ENCODE measurements at regions not wholly inside any gene's neighbourhood (a gene's known extent, or its start where the extent isn't known, plus 50 kb on each side); places are given as distances from the start of the nearest gene placed in this dataset.

DNA sequence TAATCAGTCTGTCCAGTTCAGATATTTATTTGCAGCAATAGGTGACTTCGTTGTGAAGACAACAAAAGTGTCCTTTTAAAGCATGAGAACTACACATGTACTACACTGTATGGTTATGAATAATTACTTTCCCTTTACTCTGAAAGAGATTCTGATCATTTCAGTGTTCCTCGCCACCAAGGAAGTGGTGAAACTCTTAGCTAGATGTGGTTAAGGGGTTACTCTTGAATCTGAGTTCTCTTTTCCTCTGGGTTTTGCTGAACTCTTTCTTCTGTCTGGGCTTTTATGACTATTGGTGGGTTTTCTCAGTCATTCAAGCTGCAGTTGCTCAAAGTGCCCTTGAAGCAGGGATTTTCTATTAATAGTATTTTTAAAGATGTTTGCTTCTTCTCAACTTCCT, 127.9 kb upstream of the SEM1 start:
- Histone ChIP-seq H3K4me1 (no peaks in the 10 kb centered on the region), H3K9me3 (no peaks in the 10 kb centered on the region), H3K36me3 (no peaks in the 10 kb centered on the region), H3K27ac (no peak overlapping the region), H3K27me3 (no peaks in the 10 kb centered on the region), H3K4me3 (no peak overlapping the region)
- no peak for TF ChIP-seq POLR2A (IDR thresholded peaks at IDR 0.05)
- TF ChIP-seq, protein P1, sequence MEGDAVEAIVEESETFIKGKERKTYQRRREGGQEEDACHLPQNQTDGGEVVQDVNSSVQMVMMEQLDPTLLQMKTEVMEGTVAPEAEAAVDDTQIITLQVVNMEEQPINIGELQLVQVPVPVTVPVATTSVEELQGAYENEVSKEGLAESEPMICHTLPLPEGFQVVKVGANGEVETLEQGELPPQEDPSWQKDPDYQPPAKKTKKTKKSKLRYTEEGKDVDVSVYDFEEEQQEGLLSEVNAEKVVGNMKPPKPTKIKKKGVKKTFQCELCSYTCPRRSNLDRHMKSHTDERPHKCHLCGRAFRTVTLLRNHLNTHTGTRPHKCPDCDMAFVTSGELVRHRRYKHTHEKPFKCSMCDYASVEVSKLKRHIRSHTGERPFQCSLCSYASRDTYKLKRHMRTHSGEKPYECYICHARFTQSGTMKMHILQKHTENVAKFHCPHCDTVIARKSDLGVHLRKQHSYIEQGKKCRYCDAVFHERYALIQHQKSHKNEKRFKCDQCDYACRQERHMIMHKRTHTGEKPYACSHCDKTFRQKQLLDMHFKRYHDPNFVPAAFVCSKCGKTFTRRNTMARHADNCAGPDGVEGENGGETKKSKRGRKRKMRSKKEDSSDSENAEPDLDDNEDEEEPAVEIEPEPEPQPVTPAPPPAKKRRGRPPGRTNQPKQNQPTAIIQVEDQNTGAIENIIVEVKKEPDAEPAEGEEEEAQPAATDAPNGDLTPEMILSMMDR (IDR thresholded peaks at IDR 0.05), result no peak
- intact Hi-C loops (cut with DNase I), result no loop called here
- ATAC-seq (peak in 1 of 4 donors; percentile 31), DNase-seq (no peak)
- WGBS (ENCODE audit: insufficient coverage, low coverage, low lambda C conversion rate, missing lambda C conversion rate), result 57% methylated on average over 2 of the region's 2 CpGs

DNA sequence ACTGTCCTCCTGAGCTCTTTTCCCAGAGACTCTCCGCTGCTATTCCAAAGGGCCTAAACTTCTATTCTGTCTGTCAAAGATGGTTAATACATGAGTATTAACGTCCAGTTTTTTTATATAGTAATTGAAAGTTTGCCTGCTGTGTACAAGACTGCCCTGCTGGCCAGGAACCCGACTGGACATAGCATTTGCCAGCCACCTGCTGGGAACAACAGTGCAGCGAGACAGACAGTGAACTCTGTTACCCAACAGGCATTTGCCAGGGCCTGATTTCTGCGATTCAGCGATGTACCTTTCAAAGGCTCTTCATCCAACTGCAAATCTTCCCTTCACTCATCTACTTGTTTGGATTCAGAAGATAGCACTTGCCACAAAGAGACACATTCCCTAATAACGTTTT, 128.8 kb upstream of the SEM1 start:
- 50% methylated on average over 7 of the region's 7 CpGs for WGBS (ENCODE audit: insufficient coverage, low coverage, low lambda C conversion rate, missing lambda C conversion rate)
- no peaks in the 10 kb centered on the region for H3K36me3 ChIP-seq
- no peaks in the 10 kb centered on the region for H3K9me3 ChIP-seq
- peak; percentile 25 to 86 (median 66) for ATAC-seq
- H3K27ac ChIP-seq, result no peak overlapping the region
- TF ChIP-seq, protein P1 (IDR thresholded peaks at IDR 0.05), result peak in 1 of 4 donors; percentile 16
- TF ChIP-seq POLR2A (IDR thresholded peaks at IDR 0.05), result no peak
- no peaks in the 10 kb centered on the region for H3K27me3 ChIP-seq
- no peak overlapping the region for H3K4me3 ChIP-seq
- no peaks in the 10 kb centered on the region for H3K4me1 ChIP-seq
- DNase-seq, result peak in 1 of 3 donors; percentile 45
- intact Hi-C loops (cut with DNase I), result no loop called here

GRCh38 chr7:96855139-96855538, 145.5 kb upstream of the SEM1 start:
- H3K4me3 ChIP-seq, result no peak overlapping the region
- H3K36me3 ChIP-seq, result no peaks in the 10 kb centered on the region
- H3K4me1 ChIP-seq, result no peaks in the 10 kb centered on the region
- ATAC-seq, result no peak
- H3K27ac ChIP-seq, result no peak overlapping the region
- no peak for DNase-seq
- no peak for TF ChIP-seq POLR2A (IDR thresholded peaks at IDR 0.05)
- TF ChIP-seq, protein P1 (IDR thresholded peaks at IDR 0.05), result no peak
- intact Hi-C loops (cut with DNase I), result no loop called here
- H3K27me3 ChIP-seq, result no peaks in the 10 kb centered on the region
- H3K9me3 ChIP-seq, result no peaks in the 10 kb centered on the region

DNA sequence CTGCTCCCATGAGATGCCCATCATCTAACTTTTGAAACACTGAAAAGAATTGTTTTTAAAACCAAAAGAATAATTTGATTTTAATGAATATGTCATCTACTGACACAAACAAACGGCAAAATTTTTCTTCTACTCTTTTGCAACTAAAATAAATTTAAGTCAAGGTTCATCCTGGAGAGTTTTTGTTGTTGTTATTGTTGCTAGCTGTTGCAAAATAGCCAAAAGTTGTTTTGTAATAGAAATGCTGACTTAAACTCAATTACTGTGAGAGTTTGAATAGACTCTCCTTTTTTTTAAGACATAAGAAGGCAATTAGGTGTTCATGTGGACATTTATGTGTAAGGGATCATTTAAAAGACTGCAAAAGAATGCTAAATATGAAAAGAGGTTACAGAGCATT, 146.0 kb upstream of the SEM1 start:
- WGBS (ENCODE audit: insufficient coverage, low coverage, low lambda C conversion rate, missing lambda C conversion rate), result 24% methylated on average over 1 of the region's 1 CpG
- no peak for ATAC-seq

More for the DNA sequence above, 146.0 kb upstream of the SEM1 start:
- Histone ChIP-seq H3K9me3 (no peaks in the 10 kb centered on the region), H3K4me1 (no peaks in the 10 kb centered on the region), H3K36me3 (no peaks in the 10 kb centered on the region), H3K27me3 (no peaks in the 10 kb centered on the region), H3K27ac (no peak overlapping the region), H3K4me3 (no peak overlapping the region)
- no peak for TF ChIP-seq POLR2A (IDR thresholded peaks at IDR 0.05)
- TF ChIP-seq, protein P1 (IDR thresholded peaks at IDR 0.05), result no peak
- no peak for DNase-seq
- intact Hi-C loops (cut with DNase I), result no loop called here

All from right lobe of liver (tissue), 6 donors.